GM12892 (cell line): ENCODE measurements at regions not wholly inside any gene's neighbourhood (a gene's known extent, or its start where the extent isn't known, plus 50 kb on each side); places are given as distances from the start of the nearest gene placed in this dataset.

ENCODE experiments used
- POLR2A ChIP-seq: IDR thresholded peaks from 2 replicates; pipeline ENCODE4 v1.6.1; 2011; ENCODE audit warnings: low read depth, low read length, control low read depth
- POLR2AphosphoS5 ChIP-seq: IDR thresholded peaks from 2 replicates; pipeline ENCODE4 v1.6.1; 2011; ENCODE audit warnings: low read depth, low read length, control low read depth
- TAF1 ChIP-seq: IDR thresholded peaks from 2 replicates; pipeline ENCODE4 v1.6.1; 2011; ENCODE audit warnings: low read depth, mild to moderate bottlenecking, control low read depth, low read length, borderline replicate concordance

- TF ChIP-seq POLR2A (no peak), TAF1 (no peak), POLR2AphosphoS5 (no peak)
Measured at GRCh38 chr5:96080557-96080956, 118.9 kb upstream of the ELL2 start.
